HL-60 (cell line): ENCODE measurements at regions not wholly inside any gene's neighbourhood (a gene's known extent, or its start where the extent isn't known, plus 50 kb on each side); places are given as distances from the start of the nearest gene placed in this dataset.

Experiments used
- POLR2AphosphoS5 ChIP-seq: IDR thresholded peaks from 2 replicates; pipeline ENCODE4 v1.6.1; 2012; ENCODE audit warnings: low read depth
- TF ChIP-seq, protein P1 (sequence below): IDR thresholded peaks from one replicate; pipeline ENCODE4 v1.5.1; 2011; ENCODE audit warnings: low read length, control low read depth, inconsistent platforms; ENCODE audit not compliant: insufficient read depth

DNA sequence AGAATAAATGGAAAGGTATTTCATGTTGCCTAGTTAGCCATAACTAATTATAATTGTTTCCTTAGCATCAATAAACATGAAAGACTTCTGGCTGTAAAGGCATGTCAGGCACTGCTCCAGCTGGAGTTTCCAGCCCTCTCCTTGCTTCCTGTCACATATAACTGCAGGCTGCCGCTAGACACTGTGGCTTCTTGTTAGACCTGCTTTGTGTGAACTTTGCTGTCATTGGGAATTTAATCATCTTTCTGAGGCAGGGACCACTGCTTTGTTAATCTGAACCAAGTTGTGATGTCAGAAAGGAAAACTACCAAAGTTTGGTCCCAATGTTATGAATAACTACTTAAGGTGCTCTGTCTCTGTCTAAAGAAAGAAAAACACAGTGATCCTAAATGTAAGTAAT, 90.3 kb upstream of the DUSP10 start:
- no peak for TF ChIP-seq POLR2AphosphoS5
- TF ChIP-seq, protein P1, sequence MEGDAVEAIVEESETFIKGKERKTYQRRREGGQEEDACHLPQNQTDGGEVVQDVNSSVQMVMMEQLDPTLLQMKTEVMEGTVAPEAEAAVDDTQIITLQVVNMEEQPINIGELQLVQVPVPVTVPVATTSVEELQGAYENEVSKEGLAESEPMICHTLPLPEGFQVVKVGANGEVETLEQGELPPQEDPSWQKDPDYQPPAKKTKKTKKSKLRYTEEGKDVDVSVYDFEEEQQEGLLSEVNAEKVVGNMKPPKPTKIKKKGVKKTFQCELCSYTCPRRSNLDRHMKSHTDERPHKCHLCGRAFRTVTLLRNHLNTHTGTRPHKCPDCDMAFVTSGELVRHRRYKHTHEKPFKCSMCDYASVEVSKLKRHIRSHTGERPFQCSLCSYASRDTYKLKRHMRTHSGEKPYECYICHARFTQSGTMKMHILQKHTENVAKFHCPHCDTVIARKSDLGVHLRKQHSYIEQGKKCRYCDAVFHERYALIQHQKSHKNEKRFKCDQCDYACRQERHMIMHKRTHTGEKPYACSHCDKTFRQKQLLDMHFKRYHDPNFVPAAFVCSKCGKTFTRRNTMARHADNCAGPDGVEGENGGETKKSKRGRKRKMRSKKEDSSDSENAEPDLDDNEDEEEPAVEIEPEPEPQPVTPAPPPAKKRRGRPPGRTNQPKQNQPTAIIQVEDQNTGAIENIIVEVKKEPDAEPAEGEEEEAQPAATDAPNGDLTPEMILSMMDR = no peak
